Urothelium cell line (cell line): ENCODE measurements at regions not wholly inside any gene's neighbourhood (a gene's known extent, or its start where the extent isn't known, plus 50 kb on each side); places are given as distances from the start of the nearest gene placed in this dataset.

Experiments used
- DNase-seq: peaks from one replicate; pipeline ENCODE4 v3.0.0; 2011; ENCODE audit warnings: low spot score, mixed read lengths
- FAIRE-seq: peaks from 2 replicates; lab custom pipeline; 2011; peaks lifted over from hg19 to GRCh38; lab: Jason Lieb, UNC

- DNase-seq, result no peak
- no peak for FAIRE-seq
Observed at GRCh38 chr1:116819081-116819480, 64.9 kb downstream of the CD2 start.

- peak; percentile 63 for FAIRE-seq
- peak; percentile 27 for DNase-seq
Observed at GRCh38 chr1:116820369-116820768, 66.1 kb downstream of the CD2 start.

GRCh38 chr1:116821763-116822162 is 67.5 kb downstream of the CD2 start:
- DNase-seq (no peak), FAIRE-seq (no peak)

- FAIRE-seq, result no peak
- DNase-seq, result no peak
Observed at GRCh38 chr1:116824631-116825206, 70.5 kb downstream of the CD2 start.

GRCh38 chr1:116825207-116825719 is 71.0 kb downstream of the CD2 start:
- no peak for FAIRE-seq
- DNase-seq, result no peak

DNA sequence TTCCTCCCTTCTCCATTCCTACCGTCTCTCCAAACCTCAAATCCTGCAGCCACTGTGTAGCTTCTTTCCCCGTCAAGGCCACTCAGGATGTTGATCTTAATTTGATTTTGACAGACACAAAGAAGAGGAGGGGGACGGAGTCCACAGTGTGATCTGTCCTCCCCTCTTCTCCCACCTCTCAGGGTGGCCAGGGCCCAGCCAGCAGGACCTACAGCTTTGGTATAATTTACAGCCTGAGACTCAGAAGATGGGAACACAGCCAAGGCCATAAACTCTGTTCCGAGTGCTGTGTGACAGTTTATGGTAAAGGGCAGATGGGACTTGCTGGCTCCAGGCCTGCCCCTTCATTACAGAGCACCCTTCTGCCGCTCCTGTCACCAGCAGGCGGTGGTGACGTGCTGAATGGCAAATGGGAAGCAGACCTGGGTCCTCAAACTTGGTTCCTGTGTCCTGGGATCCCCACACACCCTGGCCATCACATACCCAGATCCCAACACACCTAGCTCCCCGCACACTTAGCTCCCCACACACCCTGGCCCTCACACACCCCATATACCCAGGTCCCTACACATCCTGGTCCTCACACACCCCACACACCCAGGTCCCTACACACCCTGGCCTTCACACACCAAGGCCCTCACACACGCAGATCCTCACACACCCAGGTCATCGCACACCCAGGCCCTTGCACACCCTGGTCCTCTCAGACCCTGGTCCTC is 71.6 kb downstream of the CD2 start:
- FAIRE-seq, result no peak
- DNase-seq, result no peak

DNA sequence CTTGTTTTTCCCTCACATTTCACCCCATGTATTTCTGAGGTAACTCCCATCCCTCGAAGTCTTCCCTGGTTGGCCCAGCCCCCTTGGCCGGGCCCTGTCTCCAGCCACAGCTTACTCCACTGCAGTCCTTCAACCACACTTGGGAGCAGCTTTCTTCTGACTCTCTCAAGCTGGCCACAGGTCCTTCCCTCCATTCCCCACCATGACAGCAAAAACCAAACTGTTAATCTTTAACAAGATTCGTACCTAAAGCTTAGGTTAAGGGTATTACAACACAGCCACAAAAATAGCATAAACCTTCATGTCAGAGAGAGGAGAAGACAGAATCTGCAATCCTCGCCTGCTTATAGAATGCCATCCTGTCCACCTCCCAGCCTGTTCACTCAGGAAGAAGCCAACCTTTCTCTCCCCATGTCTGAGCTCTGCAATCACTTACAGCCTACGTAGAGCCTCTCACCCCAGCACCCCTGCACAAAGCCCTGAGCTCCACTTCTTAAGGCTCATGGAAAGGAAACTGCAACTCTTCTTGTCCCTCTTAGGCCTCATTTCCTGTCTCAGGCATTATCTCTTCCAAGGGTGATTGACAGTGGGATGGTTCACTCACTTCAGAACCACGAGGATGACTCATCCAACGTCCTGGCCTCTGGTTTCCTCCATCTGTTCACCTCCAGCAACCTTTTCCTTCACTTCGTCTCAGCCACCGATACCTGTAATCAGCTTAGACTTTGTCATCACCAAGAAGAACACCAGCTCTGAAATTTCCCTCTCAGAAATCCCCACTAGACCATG is 72.8 kb downstream of the CD2 start:
- FAIRE-seq, result no peak
- DNase-seq, result peak; percentile 70

GRCh38 chr1:116827607-116828105 is 73.4 kb downstream of the CD2 start:
- DNase-seq (no peak), FAIRE-seq (no peak)

- DNase-seq (no peak), FAIRE-seq (no peak)
Observed at GRCh38 chr1:116832308-116832931, 77.3 kb upstream of the PTGFRN start.

- FAIRE-seq (no peak), DNase-seq (no peak)
Observed at GRCh38 chr1:116832932-116833578, 76.7 kb upstream of the PTGFRN start.

- FAIRE-seq, result no peak
- DNase-seq, result no peak
Observed at GRCh38 chr1:116833718-116834117, 76.0 kb upstream of the PTGFRN start.

DNA sequence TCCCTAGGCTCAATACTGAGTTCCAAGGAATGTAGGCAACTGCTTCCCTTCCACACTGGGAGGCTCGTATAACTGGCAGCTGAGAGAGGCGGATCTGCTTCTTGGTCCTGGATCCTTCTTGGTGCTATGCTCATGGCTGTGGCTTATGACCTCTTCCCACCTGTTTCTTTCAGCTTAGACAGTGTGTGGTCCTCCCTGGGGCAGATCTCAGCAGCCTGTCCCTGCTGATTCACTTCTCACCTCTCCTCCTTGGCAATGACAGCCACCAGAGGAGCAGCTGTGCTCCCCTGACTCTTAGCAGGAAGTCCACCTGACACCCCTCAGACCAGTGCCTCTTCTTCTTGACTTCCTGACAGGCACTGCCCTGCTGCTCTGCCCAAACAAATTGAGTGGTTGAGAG is 75.1 kb upstream of the PTGFRN start:
- no peak for FAIRE-seq
- no peak for DNase-seq

GRCh38 chr1:116835161-116835560 is 74.6 kb upstream of the PTGFRN start:
- DNase-seq (no peak), FAIRE-seq (no peak)

DNA sequence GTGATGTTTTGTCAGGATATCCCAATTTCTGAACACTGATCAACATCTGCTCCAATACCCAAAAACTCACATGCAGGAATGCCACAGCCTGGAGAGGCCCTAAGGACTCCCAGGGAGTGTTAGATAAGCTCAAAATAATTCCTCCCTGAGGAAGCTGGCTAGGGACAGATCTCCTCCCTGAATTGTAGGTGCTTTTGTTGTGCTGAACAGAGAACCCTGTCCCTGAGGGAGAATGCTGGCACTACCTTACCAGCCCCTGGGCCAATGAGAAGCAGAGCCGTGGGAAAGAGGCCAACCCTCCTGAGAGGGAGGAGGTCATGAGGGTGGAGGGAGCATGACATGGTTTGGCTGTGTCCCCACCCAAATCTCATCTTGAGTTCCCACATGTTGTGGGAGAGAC is 73.6 kb upstream of the PTGFRN start:
- DNase-seq (no peak), FAIRE-seq (no peak)

DNA sequence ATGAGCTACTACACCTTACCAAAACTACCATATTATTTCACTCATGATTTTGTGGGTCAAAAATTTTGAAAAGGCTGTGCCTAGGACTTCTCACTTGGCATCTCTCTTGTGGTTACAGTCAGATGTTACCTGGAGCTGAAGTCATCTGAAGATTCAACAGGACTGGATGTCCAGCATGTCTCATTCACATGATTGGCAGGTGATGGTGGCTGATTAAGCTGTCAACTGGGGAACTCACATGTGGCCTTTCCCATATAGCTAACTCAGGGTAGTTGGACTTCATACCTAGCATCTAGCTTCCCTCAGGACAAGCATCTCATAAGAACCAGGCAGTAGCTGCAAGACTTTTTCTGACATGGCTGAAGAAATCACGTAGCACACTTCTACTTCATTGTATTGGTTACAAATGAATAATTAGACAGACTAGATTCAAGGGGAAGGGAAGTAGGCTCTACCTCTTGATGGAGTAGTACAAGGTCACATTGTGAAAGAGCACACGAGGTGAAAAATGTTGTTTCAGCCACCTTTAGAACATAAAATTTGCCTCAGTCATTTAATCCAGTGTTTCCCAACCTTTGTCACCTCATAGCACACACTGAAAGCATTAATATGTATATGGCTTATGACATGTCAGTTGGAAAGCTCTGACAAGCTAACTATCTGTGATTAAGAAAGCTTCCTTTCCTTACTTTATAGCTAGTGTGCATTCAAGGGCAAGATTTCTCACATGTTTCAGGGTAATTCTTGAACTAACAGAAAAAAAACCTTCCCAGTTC is 68.0 kb upstream of the PTGFRN start:
- FAIRE-seq, result no peak
- DNase-seq, result no peak

DNA sequence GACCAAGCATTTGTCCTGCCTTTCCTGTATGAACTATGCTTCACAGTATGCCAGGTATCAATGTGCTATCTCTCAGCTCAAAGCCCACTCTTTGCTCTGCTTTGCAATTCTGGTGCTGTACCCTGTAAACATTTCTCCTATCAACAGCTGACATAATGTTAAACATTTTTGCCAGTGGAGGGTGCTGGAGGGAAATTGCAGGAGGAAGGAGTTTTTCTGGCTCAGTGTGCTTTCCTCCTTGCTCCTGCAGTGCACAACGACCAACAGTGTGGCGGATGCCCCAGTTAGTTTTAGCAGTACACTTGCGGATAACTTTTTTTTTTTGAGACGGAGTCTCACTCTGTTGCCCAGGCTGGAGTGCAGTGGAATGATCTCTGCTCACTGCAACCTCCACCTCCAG is 67.1 kb upstream of the PTGFRN start:
- FAIRE-seq (no peak), DNase-seq (no peak)

GRCh38 chr1:116844775-116845174 is 64.9 kb upstream of the PTGFRN start:
- DNase-seq (no peak), FAIRE-seq (no peak)

DNA sequence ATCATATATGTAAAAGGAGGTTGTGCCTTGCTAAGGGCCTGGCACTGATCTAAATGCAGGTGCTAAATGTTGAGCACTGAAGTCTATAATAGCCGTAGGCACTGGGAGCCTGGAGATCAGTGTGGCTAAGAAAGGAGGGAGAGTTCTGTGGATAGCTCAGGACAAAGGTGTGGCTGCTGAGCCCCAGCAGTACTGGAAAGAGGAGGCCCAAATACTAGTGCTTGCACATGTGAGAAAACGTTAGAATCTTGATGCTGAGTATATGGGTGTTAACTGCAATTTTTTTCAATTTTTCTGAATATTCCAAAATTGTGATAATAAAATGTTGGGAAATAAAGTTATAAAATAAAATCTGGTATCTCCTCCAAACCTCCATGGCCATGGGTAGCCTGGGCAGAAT is 62.5 kb upstream of the PTGFRN start:
- no peak for FAIRE-seq

GRCh38 chr1:116847688-116848531 is 61.8 kb upstream of the PTGFRN start:
- DNase-seq (no peak), FAIRE-seq (no peak)

More for the DNA sequence above, 62.5 kb upstream of the PTGFRN start:
- no peak for DNase-seq
